ENCODE measurements at regions not wholly inside any gene's neighbourhood (a gene's known extent, or its start where the extent isn't known, plus 50 kb on each side); places are given as distances from the start of the nearest gene placed in this dataset.

GRCh38 chr17:79160980-79161636 is 86.5 kb downstream of the ENGASE start:
- no peak for TF ChIP-seq CTCF (IDR thresholded peaks at IDR 0.05; ENCODE audit: borderline replicate concordance, extremely low read depth, low read length, poor library complexity, severe bottlenecking)
- TF ChIP-seq EZH2 (IDR thresholded peaks at IDR 0.05; ENCODE audit: borderline replicate concordance, low read depth, low read length, severe bottlenecking): no peak

All from DND-41 (cell line).